GM19240 (cell line): ENCODE measurements at regions not wholly inside any gene's neighbourhood (a gene's known extent, or its start where the extent isn't known, plus 50 kb on each side); places are given as distances from the start of the nearest gene placed in this dataset.

Experiments used
- DNase-seq: peaks from one replicate; pipeline ENCODE4 v3.0.0; 2011; ENCODE audit warnings: low spot score; ENCODE audit not compliant: insufficient read length

DNA sequence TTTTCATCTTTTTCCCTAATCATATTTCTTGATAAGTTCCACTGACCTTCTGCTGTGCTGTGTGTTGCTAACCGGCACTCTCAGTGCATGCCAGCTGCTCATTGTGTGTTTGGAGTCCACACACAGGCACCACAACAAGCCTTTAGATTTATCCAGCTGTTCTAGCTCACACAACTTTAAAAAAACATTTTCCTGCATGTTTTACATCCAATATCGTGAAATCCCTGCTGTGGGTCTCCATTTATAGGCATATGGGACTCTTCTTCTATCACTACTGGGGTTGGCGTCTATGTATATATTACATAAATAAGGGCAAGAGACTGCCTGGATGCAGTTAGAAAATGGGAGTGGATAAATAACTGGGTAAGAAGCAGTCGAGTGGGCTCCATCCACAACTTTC, 183.6 kb upstream of the ADARB2 start:
- no peak for DNase-seq

DNA sequence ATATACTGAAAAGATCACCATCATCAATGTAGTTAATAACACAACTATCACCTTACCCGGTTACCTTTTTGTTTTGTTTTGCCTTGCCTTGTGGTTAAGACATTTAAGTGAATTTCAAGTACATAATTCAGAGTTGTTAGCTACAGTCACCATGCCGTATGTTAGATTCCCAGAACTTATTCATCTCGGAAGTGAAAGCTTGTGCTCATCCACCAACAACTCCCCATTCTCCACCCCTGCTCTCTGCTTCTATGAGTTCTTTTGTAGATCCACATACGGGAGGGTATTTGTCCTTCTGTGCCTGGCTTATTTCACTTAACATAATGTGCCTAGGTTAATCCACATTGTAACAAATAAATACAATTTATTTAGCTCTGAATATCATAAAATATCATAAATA, 182.8 kb upstream of the ADARB2 start:
- no peak for DNase-seq

DNA sequence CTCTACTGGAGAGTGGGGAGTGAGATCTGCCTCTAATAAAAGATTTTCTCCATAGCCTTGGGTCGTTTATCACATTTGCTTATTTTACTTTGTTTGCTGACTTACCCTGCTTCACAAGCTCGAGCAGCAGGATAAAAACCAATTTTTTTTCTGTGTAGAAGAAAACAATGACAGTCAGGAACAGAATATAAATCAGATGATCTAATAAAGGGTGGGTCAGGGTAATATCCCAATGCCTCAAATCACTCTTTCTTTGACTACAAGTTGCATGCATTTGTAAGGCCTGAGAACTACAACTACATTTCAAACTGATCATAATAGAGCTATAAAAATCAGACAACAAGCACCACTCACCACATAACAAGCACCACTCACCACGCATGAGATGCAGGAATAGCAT, 174.4 kb upstream of the ADARB2 start:
- DNase-seq, result no peak

DNA sequence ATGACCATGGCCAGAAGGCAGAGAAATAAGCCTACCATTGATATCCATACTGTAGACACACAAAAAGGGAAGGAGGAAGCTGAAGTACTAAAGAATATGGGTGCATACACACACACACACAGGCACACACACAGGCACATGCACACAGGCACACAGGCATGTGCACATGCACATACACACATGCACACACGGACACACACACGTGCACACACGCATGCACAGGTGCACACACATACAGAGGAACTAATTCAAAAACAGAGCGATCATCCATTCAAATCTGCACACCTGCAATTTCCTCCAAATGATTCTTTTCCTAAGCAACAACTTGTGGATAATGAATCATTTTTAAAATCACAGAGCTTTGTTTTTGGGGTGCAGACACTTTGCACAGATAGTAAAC, 166.7 kb upstream of the ADARB2 start:
- DNase-seq, result no peak

DNA sequence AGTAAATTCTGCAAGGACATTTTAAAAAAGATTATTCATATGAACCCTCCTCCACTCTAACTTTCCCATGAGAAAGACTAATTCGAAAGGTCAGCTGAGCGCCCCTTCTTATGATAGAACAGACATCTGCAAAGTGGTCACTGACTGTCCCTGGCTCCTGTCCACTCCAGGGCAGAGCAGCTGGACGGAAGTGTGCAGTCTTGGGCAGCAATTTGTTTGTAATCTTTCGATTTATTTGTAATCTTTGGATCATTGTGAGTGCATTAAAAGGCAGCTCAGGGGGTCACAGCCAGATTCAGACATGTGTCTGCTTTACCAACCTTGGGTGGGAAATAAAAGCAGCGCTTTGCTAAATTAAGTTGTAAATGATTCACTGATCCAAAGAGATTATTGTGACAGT, 158.8 kb upstream of the ADARB2 start:
- DNase-seq, result no peak

DNA sequence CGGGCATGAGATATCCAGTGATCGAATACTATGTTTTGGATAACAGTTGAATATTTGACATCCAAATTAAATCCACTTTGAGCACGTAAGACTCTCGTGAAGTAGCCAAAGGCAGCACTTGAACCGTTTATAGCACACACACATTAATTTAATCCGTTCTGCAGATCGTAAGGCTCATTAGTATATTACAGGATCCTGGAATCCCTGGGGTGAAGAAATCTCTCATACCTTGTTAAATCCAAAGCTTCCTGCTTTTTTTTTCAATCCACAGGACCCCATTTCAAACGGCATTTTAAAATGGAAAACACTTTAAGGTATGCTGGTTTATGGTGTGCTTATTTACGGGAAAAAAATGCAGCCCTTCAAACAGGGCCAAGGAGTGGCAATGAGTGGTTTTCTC, 158.4 kb upstream of the ADARB2 start:
- DNase-seq, result no peak

DNA sequence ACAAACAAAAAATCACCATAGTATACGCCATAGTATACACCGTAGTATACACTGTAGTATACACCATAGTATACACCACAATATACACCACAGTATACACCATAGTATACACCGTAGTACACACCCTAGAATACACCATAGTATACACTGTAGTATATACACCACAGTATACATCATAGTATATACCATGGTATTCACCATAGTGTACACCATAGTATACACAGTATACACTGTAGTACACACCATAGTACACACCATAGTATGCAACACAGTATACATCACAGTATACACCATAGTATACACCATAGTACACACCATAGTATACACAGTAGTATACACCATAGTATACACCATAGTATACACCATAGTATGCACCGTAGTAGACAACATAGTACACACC, 157.6 kb upstream of the ADARB2 start:
- DNase-seq, result no peak

DNA sequence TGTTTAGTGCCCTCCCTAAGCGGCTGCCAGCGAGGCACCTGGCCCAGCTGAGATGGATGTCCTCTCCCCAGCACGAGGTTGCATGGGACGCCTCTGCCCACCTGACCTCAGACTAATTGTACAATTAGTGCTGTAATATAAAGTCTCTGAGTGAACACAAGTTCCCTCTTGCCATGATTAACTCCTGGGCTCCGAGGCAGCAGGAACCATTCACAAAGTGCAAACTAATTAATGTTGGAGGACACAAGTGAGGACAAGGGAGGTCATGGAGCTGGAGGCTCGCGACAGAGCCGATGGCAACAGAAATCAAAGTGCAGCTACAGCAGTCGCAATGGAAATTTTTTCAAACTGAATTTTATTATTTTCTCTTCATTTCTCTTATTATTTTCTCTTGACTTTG, 156.6 kb upstream of the ADARB2 start:
- no peak for DNase-seq

DNA sequence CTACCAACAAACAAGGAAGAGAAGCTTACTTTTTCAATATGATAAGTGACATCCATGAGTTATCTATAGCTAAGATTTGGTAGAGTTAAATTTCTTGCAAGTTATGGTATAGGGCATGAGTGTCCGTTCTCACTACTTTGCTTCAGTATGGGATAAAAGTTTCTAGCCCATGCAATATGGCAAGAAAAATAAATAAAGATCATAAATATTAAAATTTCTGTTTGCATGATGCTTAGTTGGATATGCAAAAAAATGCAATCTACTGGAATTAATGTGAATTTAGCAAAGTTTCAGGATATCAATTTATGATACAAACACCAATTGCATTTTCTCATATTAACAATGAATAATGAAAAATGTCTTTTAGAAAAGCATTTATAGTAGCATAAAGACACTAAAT, 148.7 kb upstream of the ADARB2 start:
- DNase-seq, result no peak

DNA sequence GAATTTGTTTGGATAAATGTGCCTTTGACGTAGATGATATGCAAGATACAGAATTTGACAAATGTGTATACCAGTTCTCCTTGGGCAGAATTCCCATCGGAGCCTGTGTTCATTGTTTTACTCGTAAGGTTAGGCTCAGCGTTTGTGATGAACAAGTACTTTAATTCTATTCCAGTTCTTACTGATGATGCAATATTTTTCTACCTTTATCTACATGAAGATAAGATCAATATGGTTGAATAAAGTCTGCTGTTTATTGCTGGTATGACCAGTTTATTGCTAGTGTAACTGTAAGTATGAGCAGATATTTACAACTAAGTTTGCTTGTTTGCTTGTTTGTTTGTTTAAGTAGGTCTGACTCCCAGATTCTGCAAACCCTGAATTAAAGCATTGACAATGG, 145.4 kb upstream of the ADARB2 start:
- DNase-seq, result no peak

DNA sequence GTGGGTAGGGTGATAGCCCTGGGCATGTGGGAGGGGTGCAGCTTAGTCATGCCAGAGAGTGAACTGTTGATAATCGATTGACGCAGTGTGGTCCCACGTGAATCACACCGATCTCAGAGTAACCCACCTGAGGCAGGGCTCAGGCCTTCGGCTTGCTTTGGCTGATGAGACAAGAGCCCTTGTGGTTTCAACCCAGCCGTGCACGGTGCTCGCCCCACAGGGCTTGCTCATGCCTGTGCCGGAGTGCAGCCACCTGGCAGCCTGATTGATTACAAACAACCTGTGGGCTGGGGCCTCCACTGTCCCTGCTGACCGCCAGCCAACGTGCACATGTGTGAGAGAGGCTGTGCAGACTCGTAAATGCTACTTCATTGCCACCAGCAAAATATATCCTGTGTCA, 144.9 kb upstream of the ADARB2 start:
- DNase-seq, result no peak

DNA sequence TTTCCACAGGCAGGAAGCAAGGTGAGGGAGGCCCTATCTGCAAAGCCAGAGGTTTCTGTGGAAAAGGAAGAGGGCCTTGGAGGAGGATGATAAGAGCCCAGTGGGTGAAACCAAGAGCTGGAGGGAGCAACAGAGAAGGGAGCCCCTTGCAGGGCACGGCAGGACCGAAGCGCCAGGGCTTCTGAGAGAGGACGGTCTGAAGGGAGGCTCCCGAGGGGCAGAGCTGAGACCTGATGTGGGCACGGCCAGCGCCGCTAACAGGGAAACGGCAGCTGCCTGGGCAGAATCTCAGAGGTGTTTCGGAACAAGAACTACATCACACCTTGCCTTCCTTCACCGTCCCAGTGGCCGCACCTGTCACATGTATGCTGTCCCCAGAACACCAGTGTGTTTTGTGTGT, 144.3 kb upstream of the ADARB2 start:
- no peak for DNase-seq

DNA sequence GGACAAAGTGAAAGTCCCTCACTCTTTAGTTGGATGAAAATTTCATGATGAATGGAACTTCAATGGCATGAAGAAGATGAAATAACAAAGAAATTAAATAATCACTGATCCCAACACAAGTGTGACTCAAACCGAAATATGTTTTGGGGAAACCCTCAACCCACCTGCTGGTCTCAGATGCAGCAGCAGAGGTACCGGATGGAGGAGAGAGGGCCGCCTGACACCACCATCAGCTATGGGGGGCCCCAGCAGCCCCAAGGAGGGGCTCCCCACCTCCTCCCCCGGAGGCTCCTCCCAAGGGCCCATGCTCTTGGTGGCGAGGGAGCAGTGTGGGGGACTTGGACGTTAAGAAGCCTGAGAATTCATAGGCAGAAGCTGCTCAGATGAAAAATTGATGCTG, 137.2 kb upstream of the ADARB2 start:
- DNase-seq, result no peak

DNA sequence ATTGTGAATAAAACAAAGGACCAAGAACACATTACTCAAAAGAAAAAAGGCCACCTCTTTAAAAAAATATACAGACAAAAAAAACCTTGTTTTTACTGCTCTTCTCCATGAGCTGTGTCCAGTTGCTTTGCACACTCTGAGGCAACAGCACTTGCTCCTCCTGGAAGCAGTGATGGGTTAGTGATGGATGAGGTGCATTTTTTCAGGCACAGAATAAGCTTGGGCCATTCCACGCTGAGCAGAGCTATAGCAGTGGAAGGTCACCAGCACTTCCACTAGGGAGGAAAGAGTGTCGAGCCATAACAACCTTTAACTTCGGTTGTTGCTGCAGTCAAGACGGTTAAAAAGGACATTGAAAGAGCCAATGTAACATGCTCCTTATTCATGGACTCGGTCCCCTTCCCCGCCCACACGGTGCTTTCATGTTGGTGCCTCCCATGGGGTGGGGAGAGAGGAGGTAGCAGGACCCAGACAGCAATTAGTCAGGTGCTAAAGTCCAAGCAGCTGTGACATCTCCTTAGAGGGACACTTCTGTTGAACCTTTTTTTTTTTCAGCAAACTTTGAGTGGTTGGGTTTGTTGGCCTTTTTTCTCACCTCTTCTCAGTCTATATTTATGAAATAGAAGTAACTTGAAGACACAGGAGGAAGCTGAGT, 136.5 kb upstream of the ADARB2 start:
- no peak for DNase-seq

DNA sequence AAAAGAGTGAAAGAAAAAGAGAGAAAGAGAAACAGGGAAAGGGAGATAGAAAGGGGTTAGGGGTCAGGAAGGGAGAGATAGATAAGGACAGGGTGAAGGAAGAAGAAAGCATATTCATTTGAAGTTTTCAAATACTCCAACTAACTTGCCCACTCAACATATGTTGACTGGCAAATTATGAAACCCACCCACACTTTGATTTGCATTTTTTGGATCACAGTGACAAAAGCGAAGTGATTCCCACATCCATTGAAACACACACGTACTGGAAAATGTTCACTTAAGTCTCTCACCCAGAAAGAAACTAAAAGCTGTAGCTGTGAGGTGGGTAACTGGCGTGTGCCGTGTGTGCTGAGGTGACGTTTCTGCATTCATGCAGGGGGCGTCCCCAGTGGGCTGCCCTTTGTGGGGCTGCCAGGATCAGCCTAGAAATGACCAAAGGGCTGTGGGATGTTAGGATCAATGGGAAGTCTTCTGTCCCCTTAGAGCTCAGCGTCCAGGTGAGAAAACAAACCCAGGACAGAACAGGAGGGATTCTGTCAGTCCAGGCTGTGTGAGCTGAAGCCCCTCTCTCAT, 134.9 kb upstream of the ADARB2 start:
- DNase-seq, result no peak

DNA sequence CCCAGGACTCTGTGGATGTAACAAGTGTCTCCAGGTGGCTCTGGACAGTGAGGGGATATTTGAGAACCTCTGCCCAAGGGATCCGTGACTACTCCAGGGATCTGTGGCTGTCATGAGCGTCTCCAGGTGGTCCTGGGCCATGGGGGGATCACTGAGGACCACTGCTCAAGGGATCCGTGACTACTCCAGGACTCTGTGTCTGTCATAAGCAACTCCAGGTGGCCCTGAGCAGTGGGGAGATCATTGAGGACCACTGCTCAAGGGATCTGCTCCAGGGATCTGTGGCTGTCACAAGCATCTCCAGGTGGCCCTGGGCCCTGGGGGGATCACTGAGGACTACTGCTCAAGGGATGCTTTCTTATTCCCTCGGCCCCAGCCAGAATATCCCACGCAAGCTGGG, 133.2 kb upstream of the ADARB2 start:
- no peak for DNase-seq

DNA sequence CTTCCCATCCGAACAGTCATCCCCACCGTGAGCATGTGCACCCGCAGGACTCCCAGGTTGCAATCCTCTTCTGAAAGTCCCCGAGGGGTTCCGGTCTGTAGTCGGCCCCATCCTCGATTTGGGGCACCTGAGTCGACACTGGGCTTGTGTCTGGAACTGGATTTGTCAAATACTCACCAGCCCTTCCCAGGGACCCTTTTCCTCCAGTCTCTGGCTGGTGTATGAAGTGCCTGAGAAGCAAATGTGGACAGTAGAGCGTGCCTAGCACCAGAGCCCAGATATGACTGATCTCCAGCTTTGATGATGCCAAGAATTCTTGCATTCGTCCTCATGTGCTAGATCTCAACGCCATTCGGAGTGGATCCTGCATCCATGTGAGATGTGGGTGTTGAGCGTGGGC, 132.5 kb upstream of the ADARB2 start:
- no peak for DNase-seq

DNA sequence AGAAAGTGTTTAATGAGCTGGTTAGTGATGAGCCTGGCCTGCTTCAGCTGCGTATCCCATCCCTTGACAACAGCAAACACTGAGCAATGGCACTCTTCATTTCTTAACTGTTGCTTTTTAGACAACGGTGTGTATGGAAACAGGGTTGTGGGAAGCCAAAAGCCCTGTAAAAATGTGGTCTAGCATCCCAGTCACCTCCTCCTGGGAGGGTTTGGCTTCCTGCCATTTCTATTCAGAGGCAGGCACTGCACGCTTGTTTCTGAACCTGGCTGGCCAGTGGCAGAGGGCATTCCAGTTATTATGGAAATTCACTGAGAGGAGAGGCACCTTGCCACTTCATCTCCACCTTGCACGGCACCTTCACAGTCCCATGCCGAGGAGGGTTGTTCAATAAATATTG, 123.0 kb upstream of the ADARB2 start:
- DNase-seq, result no peak

DNA sequence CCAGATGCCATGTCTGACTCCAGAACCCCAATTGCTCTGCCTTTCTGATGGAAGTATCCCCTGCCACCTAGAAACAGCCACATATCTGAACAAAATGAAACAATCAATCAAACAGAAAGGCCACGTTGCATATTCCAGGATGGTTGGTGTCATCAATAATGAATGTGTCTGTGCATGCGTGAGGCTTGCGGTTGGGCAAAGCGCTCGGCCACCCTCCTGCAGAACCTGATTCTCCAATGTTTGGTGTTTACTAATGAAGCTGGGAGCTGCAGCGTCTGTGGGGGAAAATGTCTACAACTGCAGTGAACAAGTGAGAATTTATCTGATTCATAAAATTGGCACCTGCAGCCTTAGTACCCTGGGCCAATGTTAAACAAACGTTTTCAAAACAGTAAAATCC, 121.2 kb upstream of the ADARB2 start:
- no peak for DNase-seq

DNA sequence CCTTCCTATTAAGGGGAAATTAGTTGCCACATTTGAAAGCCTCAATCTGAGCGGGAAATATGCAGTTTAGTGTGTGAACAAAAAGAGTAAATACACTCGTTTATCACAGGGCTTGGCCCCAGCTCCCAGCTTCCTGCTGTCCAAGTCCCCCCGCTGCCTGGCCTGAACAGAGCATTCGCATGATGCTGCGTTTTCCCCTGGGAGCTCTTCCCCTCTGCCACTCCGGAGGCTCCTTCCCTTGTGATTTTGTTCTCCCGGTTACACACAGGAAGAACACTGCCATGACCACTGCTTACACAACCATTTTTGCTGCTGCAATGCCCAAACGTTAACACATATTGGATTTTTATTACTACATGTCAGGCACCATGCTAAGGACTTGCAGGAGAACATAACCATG, 120.7 kb upstream of the ADARB2 start:
- DNase-seq, result no peak

DNA sequence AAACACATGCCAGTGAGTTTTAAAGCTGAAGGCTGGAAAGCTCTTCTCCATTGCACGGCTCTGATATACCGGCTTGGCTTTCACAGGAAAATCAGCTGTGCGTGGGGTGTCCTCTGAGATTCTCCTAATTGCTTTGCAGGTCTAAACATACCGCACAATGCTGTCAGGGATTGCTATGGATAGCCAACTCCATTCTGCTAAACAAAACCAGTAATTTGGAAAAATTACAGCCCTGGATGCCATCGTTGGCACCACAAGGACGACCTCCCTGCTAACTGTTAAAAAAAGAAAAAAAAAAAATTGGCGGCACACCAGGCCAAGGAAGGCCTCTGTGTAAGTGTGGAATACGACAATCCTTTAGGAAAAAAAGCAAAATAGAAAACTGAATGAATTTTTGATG, 118.6 kb upstream of the ADARB2 start:
- no peak for DNase-seq

DNA sequence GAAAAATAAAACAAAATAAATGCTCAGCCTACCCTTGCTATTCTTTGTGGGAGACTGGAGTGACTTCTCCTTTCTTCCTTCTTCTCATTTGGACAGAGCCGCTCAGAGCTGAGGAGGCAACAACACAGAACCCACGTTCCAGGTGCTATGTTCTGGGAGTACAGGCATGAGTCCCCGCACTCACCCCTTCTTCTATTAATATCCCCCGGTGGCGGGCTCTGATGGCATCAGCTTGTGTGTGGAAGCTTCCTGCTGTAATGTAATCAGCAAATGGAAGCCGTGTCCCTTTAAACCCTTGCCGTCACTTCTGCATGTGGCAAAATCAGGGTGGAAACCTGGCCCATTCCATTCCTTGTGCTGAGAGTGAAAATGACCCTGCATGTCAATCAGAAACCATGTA, 116.9 kb upstream of the ADARB2 start:
- no peak for DNase-seq

DNA sequence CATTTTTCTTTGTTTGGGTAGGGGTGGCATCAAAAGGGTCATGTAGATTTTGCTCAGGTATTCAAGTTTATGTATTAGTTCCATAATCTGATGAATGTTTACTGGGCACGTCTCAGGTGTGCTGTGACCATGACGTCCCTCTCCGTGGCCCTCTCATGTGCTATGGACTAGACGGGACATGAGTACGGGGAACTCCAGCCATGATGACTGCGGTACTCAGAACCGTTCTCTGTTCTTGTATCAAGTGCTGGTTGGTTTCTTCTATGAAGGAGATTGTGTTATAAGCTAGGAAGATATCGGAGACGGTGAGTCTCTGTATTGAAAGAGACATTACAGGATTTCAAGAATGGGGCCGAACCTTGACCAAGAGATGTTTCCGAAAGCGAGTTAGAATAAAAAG, 116.5 kb upstream of the ADARB2 start:
- no peak for DNase-seq

DNA sequence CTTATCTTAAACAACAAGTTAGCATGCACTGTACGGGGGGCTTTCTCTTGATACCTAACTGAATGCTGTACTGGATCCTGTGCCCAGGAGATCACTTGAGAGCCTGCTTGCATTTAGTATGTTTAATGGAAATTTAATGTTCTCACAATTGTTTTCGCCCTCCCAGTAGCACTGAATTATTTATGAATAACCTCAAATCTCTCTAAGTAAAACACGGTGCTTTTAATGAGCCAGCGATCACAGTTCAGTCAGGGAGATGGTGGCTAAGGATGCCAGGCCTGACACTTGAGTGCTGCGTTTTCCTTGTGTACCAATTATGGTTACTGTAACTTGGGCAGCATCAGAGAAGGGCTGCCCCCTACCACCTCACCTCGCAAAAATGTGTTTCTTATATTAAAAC, 115.5 kb upstream of the ADARB2 start:
- DNase-seq, result no peak
